ENCODE measurements at regions not wholly inside any gene's neighbourhood (a gene's known extent, or its start where the extent isn't known, plus 50 kb on each side); places are given as distances from the start of the nearest gene placed in this dataset.
A peak's percentile ranks its signal among the peaks of the same experiment; 100 is the strongest.

- no peak for DNase-seq (ENCODE audit: low spot score in 2 of 2, unreplicated experiment in 2 of 2)
- TF ChIP-seq CTCF (IDR thresholded peaks at IDR 0.05; ENCODE audit: unreplicated experiment): no peak
- Mint-ChIP-seq H3K27me3 (ENCODE audit: low read depth) (no peaks in the 10 kb centered on the region), H3K4me3 (no peak overlapping the region), H3K9me3 (no peaks in the 10 kb centered on the region), H3K27ac (peak overlapping the region; percentile 66), H3K36me3 (no peaks in the 10 kb centered on the region), H3K4me1 (peaks cover 57% of the 10 kb centered on the region)
Observed at GRCh38 chr16:86960266-86960665, 356.9 kb downstream of the C16orf95 start.

- peak overlapping the region; percentile 31 for H3K27ac Mint-ChIP-seq
- no peaks in the 10 kb centered on the region for H3K27me3 Mint-ChIP-seq (ENCODE audit: low read depth)
- no peaks in the 10 kb centered on the region for H3K36me3 Mint-ChIP-seq
- DNase-seq (ENCODE audit: low spot score in 2 of 2, unreplicated experiment in 2 of 2): no peak
- no peaks in the 10 kb centered on the region for H3K9me3 Mint-ChIP-seq
- TF ChIP-seq CTCF (IDR thresholded peaks at IDR 0.05; ENCODE audit: unreplicated experiment): no peak
- H3K4me1 Mint-ChIP-seq: peaks cover 63% of the 10 kb centered on the region
- no peak overlapping the region for H3K4me3 Mint-ChIP-seq
Observed at GRCh38 chr16:86961171-86961601, 356.0 kb downstream of the C16orf95 start.

- no peak overlapping the region for H3K27ac Mint-ChIP-seq
- no peaks in the 10 kb centered on the region for H3K9me3 Mint-ChIP-seq
Observed at GRCh38 chr16:86962259-86962658, 354.9 kb downstream of the C16orf95 start.

GRCh38 chr16:86962913-86963312 is 354.3 kb downstream of the C16orf95 start:
- Mint-ChIP-seq H3K9me3 (no peaks in the 10 kb centered on the region), H3K36me3 (no peaks in the 10 kb centered on the region), H3K4me1 (peaks cover 73% of the 10 kb centered on the region), H3K27me3 (ENCODE audit: low read depth) (no peaks in the 10 kb centered on the region), H3K27ac (no peak overlapping the region), H3K4me3 (no peak overlapping the region)
- no peak for TF ChIP-seq CTCF (IDR thresholded peaks at IDR 0.05; ENCODE audit: unreplicated experiment)
- DNase-seq (ENCODE audit: low spot score in 2 of 2, unreplicated experiment in 2 of 2): no peak

More at GRCh38 chr16:86962259-86962658, 354.9 kb downstream of the C16orf95 start:
- no peak for DNase-seq (ENCODE audit: low spot score in 2 of 2, unreplicated experiment in 2 of 2)
- H3K4me3 Mint-ChIP-seq: no peak overlapping the region
- no peaks in the 10 kb centered on the region for H3K36me3 Mint-ChIP-seq
- no peak for TF ChIP-seq CTCF (IDR thresholded peaks at IDR 0.05; ENCODE audit: unreplicated experiment)
- H3K4me1 Mint-ChIP-seq: peaks cover 71% of the 10 kb centered on the region
- H3K27me3 Mint-ChIP-seq (ENCODE audit: low read depth): no peaks in the 10 kb centered on the region

- no peak for DNase-seq (ENCODE audit: low spot score in 2 of 2, unreplicated experiment in 2 of 2)
- Mint-ChIP-seq H3K27me3 (ENCODE audit: low read depth) (no peaks in the 10 kb centered on the region), H3K9me3 (no peaks in the 10 kb centered on the region)
Observed at GRCh38 chr16:86963600-86964575, 353.3 kb downstream of the C16orf95 start.

More at GRCh38 chr16:86963600-86964575, 353.3 kb downstream of the C16orf95 start:
- Mint-ChIP-seq H3K27ac (no peak overlapping the region), H3K4me3 (no peak overlapping the region), H3K36me3 (no peaks in the 10 kb centered on the region), H3K4me1 (peaks cover 71% of the 10 kb centered on the region)
- TF ChIP-seq CTCF (IDR thresholded peaks at IDR 0.05; ENCODE audit: unreplicated experiment): no peak
